ENCODE measurements at regions not wholly inside any gene's neighbourhood (a gene's known extent, or its start where the extent isn't known, plus 50 kb on each side); places are given as distances from the start of the nearest gene placed in this dataset. TPM values are rescaled to one million over a fixed set of nuclear protein-coding genes. Genes with fewer than 3 reads are reported as not detected.

- H3K4me1 ChIP-seq, result no peaks in the 10 kb centered on the region
- no peak overlapping the region for H3K27ac ChIP-seq
- TF ChIP-seq EP300 (IDR thresholded peaks at IDR 0.05) (no peak), CTCF (IDR thresholded peaks at IDR 0.05) (no peak), POLR2A (IDR thresholded peaks at IDR 0.05) (no peak)
- WGBS, 2 donors, result 82 to 89% methylated on average over 29 to 32 of the region's 33 CpGs
- no peaks in the 10 kb centered on the region for H3K27me3 ChIP-seq
- H3K36me3 ChIP-seq, result no peaks in the 10 kb centered on the region
- DNase-seq (ENCODE audit: low spot score in 2 of 2), result no peak
- H3K4me3 ChIP-seq, result no peak overlapping the region
- H3K9me3 ChIP-seq, result no peaks in the 10 kb centered on the region
Measured at GRCh38 chr10:43702213-43702935, 53.7 kb upstream of the ZNF32 start.

GRCh38 chr10:43701295-43701694 lies 52.6 kb upstream of the ZNF32 start:
- Histone ChIP-seq H3K27me3 (no peaks in the 10 kb centered on the region), H3K4me3 (no peak overlapping the region), H3K36me3 (no peaks in the 10 kb centered on the region), H3K9me3 (no peaks in the 10 kb centered on the region), H3K4me1 (no peaks in the 10 kb centered on the region), H3K27ac (no peak overlapping the region)
- TF ChIP-seq EP300 (IDR thresholded peaks at IDR 0.05) (no peak), CTCF (IDR thresholded peaks at IDR 0.05) (no peak), POLR2A (IDR thresholded peaks at IDR 0.05) (no peak)
- DNase-seq (ENCODE audit: low spot score in 2 of 2), result peak in 1 of 2 donors; percentile 2
- WGBS, 2 donors, result 92 to 95% methylated on average over 7 of the region's 7 CpGs

- peak in 1 of 2 donors; percentile 3 for DNase-seq (ENCODE audit: low spot score in 2 of 2)
- no peaks in the 10 kb centered on the region for H3K4me1 ChIP-seq
- no peak overlapping the region for H3K4me3 ChIP-seq
- no peak for TF ChIP-seq EP300 (IDR thresholded peaks at IDR 0.05)
- no peak for TF ChIP-seq POLR2A (IDR thresholded peaks at IDR 0.05)
- no peak for TF ChIP-seq CTCF (IDR thresholded peaks at IDR 0.05)
- H3K27me3 ChIP-seq, result no peaks in the 10 kb centered on the region
- no peak overlapping the region for H3K27ac ChIP-seq
- 43 to 54% methylated on average over 4 of the region's 4 CpGs for WGBS, 2 donors
- H3K36me3 ChIP-seq, result no peaks in the 10 kb centered on the region
- H3K9me3 ChIP-seq, result no peaks in the 10 kb centered on the region
Measured at GRCh38 chr10:43700306-43700705, 51.6 kb upstream of the ZNF32 start.

GRCh38 chr10:43699516-43699915 lies 50.8 kb upstream of the ZNF32 start:
- no peak for TF ChIP-seq CTCF (IDR thresholded peaks at IDR 0.05)
- no peak for TF ChIP-seq POLR2A (IDR thresholded peaks at IDR 0.05)
- TF ChIP-seq EP300 (IDR thresholded peaks at IDR 0.05), result no peak
- DNase-seq (ENCODE audit: low spot score in 2 of 2), result peak in 1 of 2 donors; percentile 2
- H3K27me3 ChIP-seq, result no peaks in the 10 kb centered on the region
- no peak overlapping the region for H3K27ac ChIP-seq
- WGBS, 2 donors, result 86 to 95% methylated on average over 2 of the region's 2 CpGs
- H3K4me1 ChIP-seq, result no peaks in the 10 kb centered on the region
- H3K36me3 ChIP-seq, result no peaks in the 10 kb centered on the region
- H3K4me3 ChIP-seq, result no peak overlapping the region
- H3K9me3 ChIP-seq, result no peaks in the 10 kb centered on the region

Small RNA genes in the stretch of these regions (small RNA-seq; reads per million reads assigned to genes)
- not detected for gene UQCRHP3

Data from tibial nerve (tissue), 4 donors.